Rectal smooth muscle tissue (tissue), 1 donor: ENCODE measurements at regions not wholly inside any gene's neighbourhood (a gene's known extent, or its start where the extent isn't known, plus 50 kb on each side); places are given as distances from the start of the nearest gene placed in this dataset.

ENCODE experiments used
- H3K27ac ChIP-seq: one replicate; pipeline ENCODE4 v1.7.0; 2013; ENCODE audit warnings: low read depth, low read length, inconsistent platforms
- H3K27me3 ChIP-seq: one replicate; pipeline ENCODE4 v1.7.0; 2013; ENCODE audit warnings: low read length; ENCODE audit not compliant: control insufficient read depth, insufficient read depth
- H3K36me3 ChIP-seq: one replicate; pipeline ENCODE4 v1.7.0; 2013; ENCODE audit warnings: low read length; ENCODE audit not compliant: control insufficient read depth, insufficient read depth
- H3K4me1 ChIP-seq: one replicate; pipeline ENCODE4 v1.7.0; 2013; ENCODE audit warnings: low read length; ENCODE audit not compliant: control insufficient read depth, insufficient read depth
- H3K4me3 ChIP-seq: one replicate; pipeline ENCODE4 v1.7.0; 2013; ENCODE audit warnings: low read length
- H3K9ac ChIP-seq: one replicate; pipeline ENCODE4 v1.7.0; 2013; ENCODE audit warnings: low read length

- H3K36me3 ChIP-seq, result no peaks in the 10 kb centered on the region
- no peak overlapping the region for H3K27ac ChIP-seq
- H3K27me3 ChIP-seq, result no peaks in the 10 kb centered on the region
- H3K9ac ChIP-seq, result no peak overlapping the region
- H3K4me3 ChIP-seq, result no peak overlapping the region
- no peaks in the 10 kb centered on the region for H3K4me1 ChIP-seq
These were observed 120.2 kb upstream of the RFLNA start for GRCh38 chr12:124174451-124175348.

GRCh38 chr12:124175704-124176103 lies 119.2 kb upstream of the RFLNA start:
- H3K9ac ChIP-seq, result no peak overlapping the region
- no peaks in the 10 kb centered on the region for H3K4me1 ChIP-seq
- no peak overlapping the region for H3K27ac ChIP-seq
- no peak overlapping the region for H3K4me3 ChIP-seq
- H3K27me3 ChIP-seq, result no peaks in the 10 kb centered on the region
- no peaks in the 10 kb centered on the region for H3K36me3 ChIP-seq

- Histone ChIP-seq H3K27me3 (no peaks in the 10 kb centered on the region), H3K27ac (no peak overlapping the region), H3K4me3 (no peak overlapping the region), H3K36me3 (no peaks in the 10 kb centered on the region), H3K4me1 (no peaks in the 10 kb centered on the region), H3K9ac (no peak overlapping the region)
These were observed 117.5 kb upstream of the RFLNA start for GRCh38 chr12:124177276-124177950.

- Histone ChIP-seq H3K36me3 (no peaks in the 10 kb centered on the region), H3K9ac (no peak overlapping the region), H3K4me1 (no peaks in the 10 kb centered on the region), H3K27ac (no peak overlapping the region), H3K4me3 (no peak overlapping the region), H3K27me3 (no peaks in the 10 kb centered on the region)
These were observed 117.0 kb upstream of the RFLNA start for GRCh38 chr12:124177951-124178316.

GRCh38 chr12:124179936-124180607 lies 114.8 kb upstream of the RFLNA start:
- Histone ChIP-seq H3K27ac (no peak overlapping the region), H3K36me3 (no peaks in the 10 kb centered on the region), H3K4me1 (no peaks in the 10 kb centered on the region), H3K9ac (no peak overlapping the region), H3K27me3 (no peaks in the 10 kb centered on the region), H3K4me3 (no peak overlapping the region)

DNA sequence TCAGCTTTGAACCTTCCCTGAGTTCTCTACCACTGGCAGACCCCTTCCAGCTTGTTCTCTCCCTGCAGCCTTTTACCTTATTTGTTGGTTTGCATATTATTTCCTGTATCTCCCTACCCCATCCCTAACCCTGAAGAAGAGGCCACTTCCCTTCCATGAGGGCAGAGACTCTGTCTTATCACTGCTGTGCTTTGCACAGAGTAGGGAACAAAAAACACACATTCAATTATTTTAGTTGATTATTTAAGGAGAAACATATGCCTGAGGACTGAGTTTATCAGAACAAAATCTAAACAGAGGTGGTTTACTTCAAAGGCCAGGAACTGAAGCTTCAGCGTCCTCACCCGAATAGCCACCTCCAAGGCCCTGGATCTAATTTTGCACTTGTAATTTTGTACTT lies 111.7 kb upstream of the RFLNA start:
- H3K4me3 ChIP-seq, result no peak overlapping the region
- no peak overlapping the region for H3K9ac ChIP-seq
- H3K27me3 ChIP-seq, result no peaks in the 10 kb centered on the region
- no peaks in the 10 kb centered on the region for H3K4me1 ChIP-seq
- H3K36me3 ChIP-seq, result no peaks in the 10 kb centered on the region
- H3K27ac ChIP-seq, result no peak overlapping the region

DNA sequence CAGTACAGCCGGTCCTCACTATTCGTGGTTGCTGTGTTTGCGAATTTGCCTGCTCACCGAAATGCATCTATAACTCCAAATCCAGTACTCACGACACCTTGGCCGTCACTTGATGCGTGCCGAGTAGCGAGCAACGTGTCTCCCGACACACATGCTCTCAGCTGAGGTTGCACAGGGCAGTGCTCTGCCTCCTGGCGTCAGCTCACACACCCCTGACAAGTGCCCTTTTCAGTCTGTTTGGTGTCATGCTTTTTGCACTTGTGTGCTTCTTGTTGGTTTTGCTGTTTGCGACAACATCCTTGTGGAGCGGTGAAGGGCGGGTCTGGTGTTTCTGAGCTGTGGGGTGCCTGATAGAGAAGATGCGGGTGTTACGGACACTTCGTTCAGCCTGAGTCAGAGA lies 110.4 kb upstream of the RFLNA start:
- no peak overlapping the region for H3K9ac ChIP-seq
- no peak overlapping the region for H3K27ac ChIP-seq
- H3K4me1 ChIP-seq, result no peaks in the 10 kb centered on the region
- H3K36me3 ChIP-seq, result no peaks in the 10 kb centered on the region
- no peak overlapping the region for H3K4me3 ChIP-seq
- no peaks in the 10 kb centered on the region for H3K27me3 ChIP-seq

DNA sequence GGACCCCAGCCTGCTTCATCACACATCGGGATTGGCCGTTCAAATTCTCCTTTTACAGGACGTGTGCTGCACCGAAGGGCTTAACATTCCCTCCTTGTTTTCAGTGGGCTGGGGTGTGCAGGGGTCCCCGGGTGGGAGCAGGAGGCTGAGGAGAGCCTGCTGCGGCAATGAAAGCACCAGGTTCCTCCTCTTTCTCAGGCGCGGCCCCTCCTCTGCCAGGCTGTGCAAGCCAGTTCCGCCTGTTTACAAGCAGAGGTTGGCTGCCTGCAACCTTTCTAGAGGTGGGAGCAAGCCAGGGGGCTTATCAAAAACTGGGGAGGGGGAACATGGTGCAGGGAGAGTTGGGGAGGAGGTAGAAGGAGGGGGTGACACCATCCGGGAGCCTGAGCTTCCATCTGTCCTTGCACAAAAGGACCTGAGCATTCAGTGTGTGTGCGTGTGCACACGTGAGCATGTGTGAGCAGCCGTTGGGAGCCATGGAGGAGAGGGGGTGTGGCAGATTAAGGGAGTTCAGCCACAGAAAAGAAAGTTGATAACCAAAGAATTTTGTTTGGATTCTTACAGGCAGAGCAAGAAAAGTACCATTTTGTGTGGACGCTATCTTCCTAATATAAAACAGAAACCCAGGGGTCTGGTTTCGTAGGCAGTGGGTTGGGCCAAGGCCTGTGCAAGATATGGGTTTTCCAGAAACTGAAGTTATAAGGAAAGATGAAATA lies 108.8 kb upstream of the RFLNA start:
- Histone ChIP-seq H3K27me3 (no peaks in the 10 kb centered on the region), H3K27ac (no peak overlapping the region), H3K36me3 (no peaks in the 10 kb centered on the region), H3K9ac (no peak overlapping the region), H3K4me1 (no peaks in the 10 kb centered on the region), H3K4me3 (no peak overlapping the region)

DNA sequence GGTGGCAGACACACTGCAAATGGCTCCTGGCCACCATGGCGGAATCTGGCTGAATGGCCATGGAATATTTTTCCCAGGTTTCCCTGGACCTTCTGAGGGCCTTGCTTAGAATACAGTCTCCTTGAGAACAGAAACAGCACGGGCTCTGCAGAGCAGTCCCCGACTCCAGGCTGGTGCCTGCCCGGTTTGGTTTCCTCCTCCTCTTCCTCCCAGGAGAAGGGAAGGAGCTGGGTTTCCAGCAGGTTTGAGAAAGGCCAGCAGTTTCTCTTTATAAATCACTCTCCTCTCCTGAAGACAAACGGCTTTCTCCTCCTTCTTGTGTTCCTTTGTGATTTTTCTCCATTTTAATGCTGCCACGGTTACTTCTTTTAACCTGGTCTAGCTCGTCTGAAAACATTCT lies 106.8 kb upstream of the RFLNA start:
- Histone ChIP-seq H3K4me3 (no peak overlapping the region), H3K4me1 (no peaks in the 10 kb centered on the region), H3K27me3 (no peaks in the 10 kb centered on the region), H3K9ac (no peak overlapping the region), H3K27ac (no peak overlapping the region), H3K36me3 (no peaks in the 10 kb centered on the region)

GRCh38 chr12:124188561-124189405 lies 106.1 kb upstream of the RFLNA start:
- no peak overlapping the region for H3K9ac ChIP-seq
- H3K36me3 ChIP-seq, result no peaks in the 10 kb centered on the region
- no peak overlapping the region for H3K27ac ChIP-seq
- no peaks in the 10 kb centered on the region for H3K4me1 ChIP-seq
- H3K27me3 ChIP-seq, result no peaks in the 10 kb centered on the region
- no peak overlapping the region for H3K4me3 ChIP-seq

GRCh38 chr12:124190312-124191023 lies 104.4 kb upstream of the RFLNA start:
- no peaks in the 10 kb centered on the region for H3K36me3 ChIP-seq
- H3K4me1 ChIP-seq, result no peaks in the 10 kb centered on the region
- H3K4me3 ChIP-seq, result no peak overlapping the region

More at GRCh38 chr12:124190312-124191023, 104.4 kb upstream of the RFLNA start:
- Histone ChIP-seq H3K27ac (no peak overlapping the region), H3K27me3 (no peaks in the 10 kb centered on the region), H3K9ac (no peak overlapping the region)
